HG03175 (cell line): ENCODE measurements at regions not wholly inside any gene's neighbourhood (a gene's known extent, or its start where the extent isn't known, plus 50 kb on each side); places are given as distances from the start of the nearest gene placed in this dataset.

Experiments used
- ATAC-seq: cut with Tn5 transposase; IDR thresholded peaks from one replicate; pipeline ENCODE4 v1.9.1; 2021; ENCODE audit warnings: mild to moderate bottlenecking, moderate library complexity; ENCODE audit not compliant: unreplicated experiment

- no peak for ATAC-seq
Measured at GRCh38 chr3:194832346-194833104, 146.8 kb downstream of the FAM43A start.

DNA sequence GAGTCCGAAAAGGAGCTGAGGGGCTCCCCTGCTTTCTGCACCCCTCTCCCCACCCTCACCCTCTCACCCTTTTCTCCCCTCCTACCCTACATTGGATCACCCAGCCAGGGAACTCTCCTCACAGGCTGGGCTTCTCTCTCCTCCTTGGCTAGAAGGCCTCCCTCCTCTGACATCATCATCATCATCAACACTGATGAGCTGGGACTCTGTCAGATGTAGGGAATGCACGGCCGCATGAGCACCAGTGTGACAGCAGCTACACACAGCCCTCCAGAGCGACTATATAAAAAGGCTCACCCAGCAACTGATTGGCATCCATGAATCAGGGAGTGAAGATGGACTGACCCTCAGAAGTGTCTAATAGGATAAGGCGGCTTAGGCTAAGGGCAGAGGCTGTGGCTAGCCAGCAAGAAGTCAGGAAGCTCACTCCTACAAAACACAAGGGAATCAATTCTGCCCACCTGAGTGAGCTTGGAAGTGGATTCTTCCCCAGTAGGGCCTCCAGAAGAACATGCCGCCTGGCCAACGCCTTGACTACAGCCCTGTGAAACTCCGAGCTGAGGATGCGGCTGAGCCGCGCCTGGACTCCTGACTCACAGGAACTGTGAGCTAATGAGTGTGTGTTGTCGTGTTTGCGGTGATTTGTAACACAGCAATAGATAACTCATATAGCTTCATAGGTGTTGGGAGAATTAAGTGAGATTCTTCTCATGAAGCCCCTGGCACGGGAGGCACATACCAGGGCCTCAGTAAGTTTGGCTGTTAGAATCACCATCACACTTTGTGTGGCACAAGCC, 147.6 kb downstream of the FAM43A start:
- ATAC-seq: no peak

- no peak for ATAC-seq
Measured at GRCh38 chr3:194836661-194837060, 151.0 kb downstream of the FAM43A start.

DNA sequence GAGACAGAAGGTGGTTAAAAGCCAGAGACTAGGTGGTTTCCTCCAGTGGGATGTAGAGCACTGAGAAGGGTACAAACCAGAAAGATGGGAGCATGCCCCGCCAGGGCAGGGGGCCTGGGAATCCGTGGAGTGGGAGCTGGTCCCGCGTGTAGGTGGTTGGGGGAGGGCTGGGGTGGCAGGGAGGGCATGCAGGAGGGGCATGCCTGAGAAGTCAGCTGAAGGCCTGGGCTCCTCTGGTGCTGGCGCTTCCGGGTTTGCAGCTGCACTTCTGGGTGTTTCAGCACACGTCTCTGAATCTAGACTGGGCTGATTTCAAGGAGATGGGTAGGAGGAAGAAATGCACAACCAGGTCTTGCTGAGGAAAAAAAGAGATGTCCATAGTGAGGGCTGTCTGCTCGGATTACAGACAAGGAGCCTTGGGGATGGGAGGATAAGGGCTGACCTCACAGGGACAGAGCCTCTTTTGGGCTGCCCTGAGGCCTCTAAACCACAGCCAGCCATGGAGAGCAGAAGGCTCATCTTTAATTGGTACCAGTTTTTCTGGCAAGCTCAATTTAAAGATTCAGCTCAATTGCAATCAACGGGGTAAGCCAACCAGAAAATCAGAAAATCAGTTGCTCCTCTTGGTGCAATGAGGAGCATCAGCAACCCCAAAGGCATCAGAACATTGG, 151.9 kb downstream of the FAM43A start:
- ATAC-seq: no peak

- no peak for ATAC-seq
Measured at GRCh38 chr3:194838236-194838635, 152.6 kb downstream of the FAM43A start.

DNA sequence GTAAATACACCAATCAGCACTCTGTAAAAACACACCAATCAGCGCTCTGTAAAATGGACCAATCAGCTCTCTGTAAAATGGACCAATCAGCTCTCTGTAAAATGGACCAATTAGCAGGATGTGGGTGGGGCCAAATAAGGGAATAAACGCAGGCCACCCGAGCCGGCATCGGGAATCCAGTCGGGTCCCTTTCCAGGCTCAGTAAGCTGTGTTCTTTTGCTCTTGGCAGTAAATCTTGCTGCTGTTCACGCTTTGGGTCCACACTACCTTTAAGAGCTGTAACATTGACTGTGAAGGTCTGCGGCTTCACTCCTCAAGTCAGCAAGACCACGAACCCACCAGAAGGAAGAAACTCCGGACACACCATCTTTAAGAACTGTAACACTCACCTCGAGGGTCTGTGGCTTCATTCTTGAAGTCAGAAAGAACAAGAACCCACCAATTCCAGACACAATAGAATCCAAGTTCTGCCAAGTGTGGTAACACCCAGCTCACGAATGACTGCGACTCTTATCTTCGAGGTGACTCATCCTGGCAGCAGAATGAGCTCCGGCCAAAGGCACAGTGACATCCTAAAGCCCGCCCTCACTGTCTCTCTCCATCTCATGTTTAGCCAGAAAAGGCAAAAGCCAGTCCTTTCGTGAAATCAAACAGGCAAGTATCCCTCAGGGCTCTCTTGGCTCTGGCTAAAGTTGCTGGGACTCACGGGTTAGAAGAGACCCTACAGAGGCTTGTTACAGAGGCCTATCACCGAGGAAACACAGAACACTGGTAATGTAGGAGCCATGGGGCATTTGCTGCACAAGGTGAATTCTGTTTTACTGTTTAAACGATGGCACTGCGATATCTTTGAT, 155.2 kb downstream of the FAM43A start:
- ATAC-seq: no peak

DNA sequence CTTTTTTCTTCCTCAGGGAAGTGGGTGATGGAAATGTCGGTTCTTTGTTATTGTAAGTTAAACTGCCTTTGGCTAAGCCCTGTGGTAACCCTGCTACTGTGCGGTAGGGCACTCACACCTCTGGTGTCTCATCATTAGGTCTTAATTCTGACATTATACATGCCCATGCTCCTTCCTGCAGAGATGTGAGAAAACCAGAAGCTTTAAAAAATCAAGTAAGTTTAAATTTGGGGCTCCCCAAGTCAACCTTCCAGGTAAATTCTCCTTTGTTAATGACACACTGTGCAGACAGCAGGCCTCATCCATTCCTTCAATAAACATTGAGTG, 155.8 kb downstream of the FAM43A start:
- no peak for ATAC-seq

- no peak for ATAC-seq
Measured at GRCh38 chr3:194843556-194843955, 157.9 kb downstream of the FAM43A start.

DNA sequence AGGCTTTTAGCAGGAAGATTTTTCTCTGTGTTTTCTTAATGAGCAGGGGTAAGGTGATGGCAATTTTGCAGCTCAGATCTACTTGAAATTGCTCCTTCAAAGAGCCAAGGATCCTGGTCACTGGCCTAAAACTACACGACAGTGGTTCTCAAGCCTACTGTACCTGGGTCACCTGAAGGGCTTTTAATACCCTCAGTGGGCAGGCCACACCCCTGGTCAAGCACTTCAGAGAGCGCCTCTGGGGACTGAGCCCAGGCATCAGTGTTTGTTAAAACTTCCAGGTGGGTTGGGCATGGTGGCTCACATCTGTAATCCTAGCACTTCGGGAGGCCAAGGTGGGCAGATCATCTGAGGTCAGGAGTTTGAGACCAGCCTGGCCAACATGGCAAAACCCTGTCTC, 158.4 kb downstream of the FAM43A start:
- ATAC-seq: no peak

GRCh38 chr3:194849166-194849875, 163.6 kb downstream of the FAM43A start:
- ATAC-seq: no peak

DNA sequence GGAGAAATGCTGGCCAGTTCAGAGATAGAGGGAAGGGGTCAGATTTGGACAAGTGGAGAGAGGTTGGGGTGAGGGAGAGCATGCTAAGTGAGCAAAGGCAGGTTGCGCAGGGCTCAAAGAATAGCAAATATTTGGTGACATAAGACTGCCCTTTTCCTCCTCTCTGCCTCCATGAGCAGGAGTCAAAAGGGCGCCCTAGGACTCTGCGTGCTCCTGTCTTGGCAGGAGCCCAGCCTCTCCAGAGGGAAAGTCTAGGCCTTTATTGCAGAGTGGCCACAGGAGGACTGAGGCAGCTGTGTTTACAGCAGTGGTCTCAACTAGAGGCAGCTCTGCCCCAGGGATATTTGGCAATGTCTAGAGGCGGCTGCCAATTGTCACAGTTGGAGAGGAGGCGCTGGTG, 165.6 kb downstream of the FAM43A start:
- no peak for ATAC-seq

DNA sequence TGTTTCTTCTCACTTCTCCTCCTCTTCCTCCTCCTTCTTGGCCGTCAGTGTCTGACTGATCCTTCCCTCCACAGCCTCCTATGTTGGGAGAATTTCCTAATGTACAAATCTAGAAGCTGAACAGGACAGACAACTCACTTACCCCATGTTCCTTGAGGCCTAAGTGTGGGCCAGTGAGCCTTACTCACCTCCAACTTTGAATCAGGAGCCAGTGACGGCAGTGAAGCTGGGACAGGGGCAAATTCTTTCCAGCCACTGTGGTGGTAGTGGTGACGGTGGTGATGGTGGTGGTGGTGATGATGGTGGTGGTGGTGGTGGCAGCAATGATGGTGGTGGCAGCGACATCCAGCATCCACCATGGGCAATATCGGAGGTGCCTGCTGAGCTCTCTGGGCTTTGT, 166.3 kb downstream of the FAM43A start:
- no peak for ATAC-seq

DNA sequence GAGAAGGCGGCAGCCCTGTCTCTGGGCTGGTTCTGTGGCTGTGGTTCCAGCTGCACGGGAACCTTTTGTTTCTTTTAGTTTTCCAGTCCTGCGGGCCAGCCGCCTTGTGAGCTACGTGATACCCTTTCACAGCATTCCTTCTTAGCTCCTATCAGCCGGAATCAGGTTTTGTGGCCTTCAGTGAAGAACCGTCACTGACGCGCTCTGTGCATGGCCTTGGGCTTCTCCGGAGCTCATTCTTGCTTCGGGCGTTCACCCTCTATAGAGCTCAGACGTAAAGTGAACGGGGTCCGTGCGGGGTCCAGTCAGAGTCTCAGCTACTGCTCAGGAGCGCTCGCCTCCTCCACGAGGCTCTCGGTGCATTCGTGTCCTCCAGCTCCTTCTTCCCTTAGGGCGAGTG, 166.7 kb downstream of the FAM43A start:
- ATAC-seq: no peak

DNA sequence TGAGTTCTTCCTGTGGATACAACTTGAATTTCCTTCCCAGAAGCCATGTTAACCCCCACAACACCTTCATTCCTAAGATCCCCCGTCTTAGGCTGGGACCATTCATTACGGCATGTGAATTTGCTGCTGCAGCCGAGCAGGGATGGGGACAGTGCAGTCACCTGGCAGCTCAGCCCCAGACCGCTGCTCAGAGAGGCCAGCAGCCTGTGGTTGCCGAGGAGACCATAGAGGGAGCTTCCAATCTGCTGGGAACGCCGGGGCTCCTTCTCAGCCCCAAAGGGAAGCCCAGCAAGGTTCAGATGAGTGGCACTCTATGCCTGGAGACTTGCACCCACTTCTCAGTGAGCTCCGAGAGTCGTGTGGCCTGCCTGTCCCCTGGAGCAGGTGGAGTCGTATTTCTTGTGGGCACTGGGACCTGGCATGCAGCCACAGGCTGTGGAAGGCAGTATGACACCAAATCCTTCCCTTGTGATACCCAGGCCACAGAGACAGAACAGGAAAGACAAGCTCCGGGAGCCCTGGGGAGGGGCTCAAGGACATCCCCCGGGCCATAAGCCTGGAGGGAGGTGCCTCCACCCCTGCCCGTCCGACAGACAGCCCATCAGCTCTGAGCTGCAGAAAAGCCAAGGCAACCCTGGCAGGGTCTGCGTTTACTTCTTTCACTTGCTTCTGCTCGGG, 167.3 kb downstream of the FAM43A start:
- no peak for ATAC-seq

DNA sequence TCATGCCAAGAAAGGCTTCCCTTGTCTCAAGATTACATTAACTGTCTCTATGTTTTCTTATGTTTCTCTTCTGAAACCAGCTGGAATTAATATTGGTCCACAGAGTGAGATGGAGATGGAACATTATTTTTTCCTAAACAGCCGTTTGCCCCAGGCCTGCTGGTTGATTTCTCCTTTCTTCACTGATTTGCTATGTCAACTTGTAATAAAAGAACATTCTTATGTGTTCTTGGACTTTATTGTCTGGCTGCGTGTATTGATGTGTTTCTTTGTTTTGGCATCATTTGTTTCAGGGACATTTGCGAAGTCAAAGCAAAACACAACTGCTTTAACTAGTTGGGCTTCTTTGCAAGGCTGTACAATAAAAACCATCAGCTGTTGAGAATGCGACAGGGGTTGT, 168.5 kb downstream of the FAM43A start:
- ATAC-seq: no peak

DNA sequence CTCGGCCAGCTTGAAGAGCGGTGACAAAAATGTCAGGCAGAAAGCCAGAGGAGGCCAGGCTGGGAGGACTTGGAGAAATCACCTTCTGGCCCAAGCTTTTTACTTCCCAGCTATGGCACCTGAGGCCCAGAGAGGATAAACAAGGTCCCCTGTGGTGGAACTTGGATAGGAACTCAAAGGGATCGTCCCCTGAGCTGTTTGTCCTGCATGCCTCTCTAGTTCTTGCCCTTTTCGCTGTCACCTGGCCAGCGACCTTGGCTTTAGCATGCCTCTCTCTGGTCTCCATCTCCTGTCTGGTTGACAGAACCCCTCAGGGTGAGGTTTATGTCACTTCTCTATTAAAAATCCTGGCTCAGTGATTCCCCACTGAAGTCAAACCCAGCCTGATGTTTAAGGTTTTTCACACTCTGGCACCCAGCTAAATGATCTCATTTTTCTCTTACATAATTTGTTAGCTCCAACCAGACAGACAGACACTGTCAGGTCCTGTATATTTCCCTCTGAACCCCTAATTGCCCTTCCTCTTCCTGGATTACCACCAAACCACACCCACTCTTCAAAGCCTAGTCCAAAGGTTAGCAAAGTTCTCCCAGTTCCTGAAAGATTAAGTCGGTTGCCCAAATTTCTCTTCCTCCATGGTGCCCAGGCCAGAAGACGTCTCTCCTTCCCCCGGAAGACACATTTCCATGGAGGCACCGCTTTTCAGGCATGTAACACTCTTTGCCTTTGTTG, 169.1 kb downstream of the FAM43A start:
- no peak for ATAC-seq

- no peak for ATAC-seq
Measured at GRCh38 chr3:194856296-194856695, 170.6 kb downstream of the FAM43A start.

- ATAC-seq: no peak
Measured at GRCh38 chr3:194857469-194858113, 171.9 kb downstream of the FAM43A start.

DNA sequence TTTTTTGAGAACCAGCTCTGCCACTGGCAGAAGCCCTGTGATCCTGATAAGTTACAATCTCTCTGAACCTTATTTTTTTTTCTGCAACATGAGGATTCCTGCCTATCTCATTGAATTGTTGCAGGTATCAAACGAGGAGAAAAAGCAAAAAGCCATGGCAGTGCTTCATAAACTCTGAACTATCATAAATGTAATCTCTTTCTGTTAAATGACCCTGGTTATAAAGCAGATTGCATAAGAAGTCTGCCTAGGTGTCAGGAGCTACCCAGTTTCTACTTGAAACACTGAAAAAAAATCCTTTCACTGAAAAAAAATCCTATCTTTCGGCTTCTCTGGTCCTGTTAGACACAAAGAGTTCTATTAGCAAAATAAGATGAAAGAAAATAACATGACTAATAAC, 172.7 kb downstream of the FAM43A start:
- ATAC-seq: no peak
